ENCODE measurements at regions not wholly inside any gene's neighbourhood (a gene's known extent, or its start where the extent isn't known, plus 50 kb on each side); places are given as distances from the start of the nearest gene placed in this dataset.
"Not testable (repeated sequence)": the region's sequence is repeated elsewhere in the genome, so short reads cannot be mapped to it uniquely, and the experiment has no call there.

GRCh38 chr5:12661617-12662370 is 757.5 kb upstream of the CTNND2 start:
- no peak for DNase-seq

DNA sequence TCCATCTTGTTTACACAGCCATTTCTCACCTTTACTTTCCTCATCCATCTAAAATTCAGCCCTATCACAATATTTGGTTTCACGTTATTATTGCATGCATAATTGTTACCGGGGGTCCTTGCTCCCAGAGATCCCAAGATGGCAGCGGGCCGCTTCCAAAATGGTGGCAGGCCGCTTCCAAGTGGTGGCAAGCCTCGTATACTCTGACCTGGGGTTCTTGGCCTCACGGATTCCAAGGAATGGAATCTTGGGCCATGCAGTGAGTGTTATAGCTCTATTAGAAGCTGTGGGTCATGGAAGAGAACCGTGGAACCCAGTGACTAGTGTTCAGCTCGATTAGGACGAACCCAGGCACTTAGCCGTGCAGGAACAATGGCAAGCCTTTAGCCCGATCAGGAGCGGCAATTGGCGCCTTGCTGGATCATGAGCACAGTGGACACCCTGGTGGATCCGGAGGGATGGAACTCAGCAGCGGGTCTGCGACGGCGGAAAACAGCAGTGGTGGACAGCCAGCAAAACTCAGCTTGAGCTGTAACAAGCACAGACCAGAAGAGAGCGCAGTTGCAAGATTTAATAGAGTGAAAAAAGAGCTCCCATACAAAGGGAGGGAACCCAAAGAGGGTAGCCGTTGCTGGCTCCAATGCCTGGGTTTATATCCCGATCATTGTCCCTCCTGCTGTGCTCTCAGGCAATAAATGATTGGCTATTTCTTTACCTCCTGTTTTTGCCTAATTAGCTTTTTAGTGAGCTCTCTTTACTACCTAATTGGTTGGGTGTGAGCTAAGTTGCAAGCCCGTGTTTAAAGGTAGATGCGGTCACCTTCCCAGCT is 756.2 kb upstream of the CTNND2 start:
- not testable (repeated sequence) for DNase-seq

- no peak for DNase-seq
These were observed 755.4 kb upstream of the CTNND2 start for GRCh38 chr5:12659686-12660085.

- DNase-seq = no peak
These were observed 754.7 kb upstream of the CTNND2 start for GRCh38 chr5:12658871-12659446.

DNA sequence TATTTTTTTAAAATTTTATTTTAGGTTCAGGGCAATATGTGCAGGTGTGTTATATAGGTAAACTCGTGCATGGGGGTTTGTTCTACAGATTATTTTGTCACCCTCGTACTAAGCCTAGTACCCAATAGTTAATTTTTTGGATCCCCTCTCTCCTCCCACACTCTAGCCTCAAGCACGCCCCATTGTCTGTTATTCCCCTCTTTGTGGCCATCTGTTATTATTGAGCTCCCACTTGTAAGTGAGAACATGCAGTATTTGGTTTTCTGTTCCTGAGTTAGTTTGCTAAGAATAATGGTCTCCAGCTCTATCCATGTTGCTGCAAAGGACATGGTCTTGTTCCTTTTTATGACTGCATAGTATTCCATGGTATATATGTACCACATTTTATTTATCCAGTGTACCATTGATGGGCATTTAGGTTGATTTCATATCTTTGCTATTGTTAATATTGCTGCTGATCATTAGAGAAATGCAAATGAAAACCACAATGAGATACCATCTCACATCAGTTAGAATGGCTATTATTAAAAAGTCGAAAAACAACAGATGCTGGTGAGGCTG is 753.7 kb upstream of the CTNND2 start:
- DNase-seq = not testable (repeated sequence)

DNA sequence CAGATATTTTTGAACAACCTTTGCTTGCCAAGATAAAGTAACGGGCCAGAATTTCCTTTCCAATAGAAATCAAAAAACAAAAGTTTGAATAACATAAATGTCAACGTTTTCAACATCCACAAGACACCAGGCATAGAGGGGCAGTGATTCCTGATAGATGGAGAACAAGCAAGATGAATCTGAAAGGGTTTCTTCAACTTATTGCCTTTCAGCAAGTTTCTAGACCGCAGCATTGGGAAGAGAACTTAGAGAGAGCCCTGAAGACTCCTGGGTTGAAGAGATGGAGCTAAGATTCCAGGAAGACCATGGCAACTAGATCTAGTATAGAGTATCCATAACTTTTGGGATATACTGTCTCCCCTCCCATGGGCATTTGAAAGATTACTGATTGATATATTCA is 751.4 kb upstream of the CTNND2 start:
- DNase-seq = no peak

- DNase-seq = no peak
These were observed 748.0 kb upstream of the CTNND2 start for GRCh38 chr5:12652201-12652600.

- DNase-seq = no peak
These were observed 744.3 kb upstream of the CTNND2 start for GRCh38 chr5:12648558-12648957.

- no peak for DNase-seq
These were observed 743.4 kb upstream of the CTNND2 start for GRCh38 chr5:12647613-12648012.

DNA sequence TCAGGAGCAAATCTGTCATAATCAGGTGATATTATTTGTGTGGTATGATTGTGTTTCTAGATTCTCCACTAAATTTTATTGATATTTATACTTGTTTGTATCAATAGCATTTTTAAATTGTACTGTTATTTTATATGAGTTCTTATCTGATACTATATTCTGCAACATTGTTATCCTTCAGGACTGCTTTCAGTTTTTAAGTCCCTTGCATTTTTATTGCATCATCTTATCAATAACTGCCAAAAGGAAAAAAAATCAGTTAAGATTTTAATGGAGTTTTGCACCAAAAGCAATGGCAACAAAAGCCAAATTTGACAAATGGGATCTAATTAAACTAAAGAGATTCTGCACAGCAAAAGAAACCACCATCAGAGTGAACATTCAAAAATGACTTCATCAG is 741.3 kb upstream of the CTNND2 start:
- no peak for DNase-seq

DNA sequence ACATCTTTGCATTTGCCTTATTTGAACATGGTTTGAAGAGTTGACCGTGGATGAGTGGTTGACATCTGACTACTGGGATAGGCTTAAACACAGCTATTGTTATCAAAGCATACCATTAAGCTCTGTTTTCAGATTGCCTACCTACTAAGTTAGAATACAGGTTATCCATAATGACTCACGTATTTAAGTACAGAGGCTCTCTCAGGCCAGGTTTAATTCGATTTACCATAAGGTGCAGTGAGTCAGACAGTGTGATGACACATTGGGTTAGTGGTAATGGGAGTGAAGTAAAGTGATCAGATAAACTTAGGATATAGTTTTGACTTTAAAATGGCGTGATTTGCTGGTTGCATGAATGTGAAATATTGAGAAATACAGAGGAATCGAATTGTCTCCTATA is 732.0 kb upstream of the CTNND2 start:
- DNase-seq = no peak

- no peak for DNase-seq
These were observed 722.3 kb upstream of the CTNND2 start for GRCh38 chr5:12626556-12626955.

DNA sequence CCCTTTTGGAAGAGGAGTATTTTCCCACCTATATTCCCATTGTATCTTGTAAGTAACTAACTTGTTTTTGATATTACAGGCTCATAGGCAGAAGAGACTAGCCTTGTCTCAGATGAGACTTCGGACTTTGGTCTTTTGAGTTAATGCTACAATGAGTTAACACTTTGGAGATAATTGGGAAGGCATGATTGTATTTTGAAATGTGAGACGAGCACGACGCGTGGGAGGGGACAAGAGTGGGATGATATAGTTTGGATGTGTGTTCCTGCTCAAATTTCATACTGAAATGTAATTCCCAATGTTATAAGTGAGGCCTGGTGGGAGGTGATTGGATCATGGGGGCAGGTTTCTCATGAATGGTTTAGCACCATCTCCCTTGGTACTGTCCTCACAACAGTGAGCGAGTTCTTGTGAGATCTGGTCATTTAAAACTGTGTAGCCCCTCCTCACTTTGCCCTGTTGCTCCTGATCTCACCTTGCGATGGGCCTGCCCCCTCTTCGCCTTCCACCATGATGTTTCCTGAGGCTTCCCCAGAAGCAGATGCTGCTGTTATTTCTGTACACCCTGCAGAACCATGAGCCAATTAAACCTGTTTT is 721.5 kb upstream of the CTNND2 start:
- no peak for DNase-seq

GRCh38 chr5:12624776-12625560 is 720.7 kb upstream of the CTNND2 start:
- no peak for DNase-seq

- DNase-seq = no peak
These were observed 719.2 kb upstream of the CTNND2 start for GRCh38 chr5:12623408-12623807.

GRCh38 chr5:12616093-12616492 is 711.8 kb upstream of the CTNND2 start:
- DNase-seq = no peak

- DNase-seq = no peak
These were observed 711.0 kb upstream of the CTNND2 start for GRCh38 chr5:12615141-12615820.

DNA sequence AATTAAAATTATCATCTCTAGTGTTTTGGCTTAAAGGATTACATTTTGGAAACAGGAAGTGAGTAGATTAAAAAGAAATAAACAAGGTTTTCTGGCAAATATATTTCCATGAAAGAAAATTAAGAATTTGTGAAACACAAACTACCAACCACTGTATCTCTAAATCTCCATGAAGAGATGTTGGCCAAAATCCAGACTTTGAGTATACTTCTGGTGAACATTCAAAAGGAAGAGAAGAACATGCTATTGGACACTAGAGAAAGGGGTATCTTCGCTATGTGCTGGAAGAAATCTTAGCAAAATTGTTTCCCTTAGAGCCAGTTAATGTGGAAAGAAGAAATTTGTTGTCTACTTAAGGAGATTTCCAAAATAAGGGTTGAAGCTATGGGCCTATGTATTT is 710.4 kb upstream of the CTNND2 start:
- DNase-seq = no peak

DNA sequence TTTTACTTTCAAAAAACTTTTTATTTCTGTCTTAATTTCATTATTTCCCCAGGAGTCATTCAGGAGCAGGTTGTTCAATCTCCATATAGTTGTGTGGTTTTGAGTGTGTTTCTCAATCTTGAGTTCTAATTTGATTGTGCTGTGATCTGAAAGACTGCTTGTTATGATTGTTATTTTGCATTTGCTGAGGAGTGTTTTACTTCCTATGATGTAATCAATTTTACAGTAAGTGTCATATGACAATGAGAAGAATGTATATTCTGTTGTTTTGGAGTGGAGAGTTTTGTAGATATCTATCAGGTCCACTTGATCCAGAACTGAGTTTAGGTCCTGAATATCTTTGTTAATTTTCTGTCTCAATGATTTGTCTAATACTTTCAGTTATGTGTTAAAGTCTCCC is 706.9 kb upstream of the CTNND2 start:
- DNase-seq = no peak

DNA sequence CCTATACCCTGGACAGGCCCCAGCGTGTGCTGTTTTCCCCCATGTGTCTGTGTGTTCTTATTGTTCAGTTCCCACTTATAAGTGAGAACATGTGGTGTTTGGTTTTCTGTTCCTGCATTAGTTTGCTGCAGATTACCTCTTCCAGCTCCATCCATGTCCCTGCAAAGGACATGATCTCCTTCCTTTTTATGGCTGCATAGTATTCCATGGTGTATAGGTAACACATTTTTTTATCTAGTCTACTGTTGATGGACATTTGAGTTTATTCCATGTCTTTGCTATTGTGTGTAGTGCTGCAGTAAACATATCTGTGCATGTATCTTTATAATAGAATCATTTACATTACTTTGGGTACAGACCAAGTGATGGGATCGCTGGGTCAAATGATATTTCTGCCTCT is 703.6 kb upstream of the CTNND2 start:
- not testable (repeated sequence) for DNase-seq

Data from hypothalamus (tissue), 51 donors.